ENCODE measurements at regions not wholly inside any gene's neighbourhood (a gene's known extent, or its start where the extent isn't known, plus 50 kb on each side); places are given as distances from the start of the nearest gene placed in this dataset.

- TF ChIP-seq CUX1 (IDR thresholded peaks at IDR 0.05; ENCODE audit: insufficient replicate concordance, low read depth, low read length) (no peak), PAX8 (IDR thresholded peaks at IDR 0.05) (no peak), CHD4 (IDR thresholded peaks at IDR 0.05) (no peak), MEF2A (IDR thresholded peaks at IDR 0.05; ENCODE audit: insufficient read depth, low read depth, low read length) (no peak), ZBED1 (IDR thresholded peaks at IDR 0.05; ENCODE audit: borderline replicate concordance) (no peak), KAT2A (conservative IDR thresholded peaks at IDR 0.05; ENCODE audit: control insufficient read depth, low read depth, low read length) (no peak), PBX3 (IDR thresholded peaks at IDR 0.05; ENCODE audit: insufficient replicate concordance, low read depth, low read length) (no peak), MYC (IDR thresholded peaks at IDR 0.05; ENCODE audit: insufficient read depth, insufficient read length, insufficient replicate concordance, low read length, severe bottlenecking) (no peak), SREBF1 (IDR thresholded peaks at IDR 0.05; ENCODE audit: low read length) (no peak), CTCF (IDR thresholded peaks at IDR 0.05 in 2 of 3, conservative IDR thresholded peaks at IDR 0.05 in 1 of 3; ENCODE audit: control insufficient read depth in 2 of 3, extremely low read depth in 1 of 3, insufficient read depth in 1 of 3, low read depth in 3 of 3, low read length in 3 of 3) (no peak), RFX5 (IDR thresholded peaks at IDR 0.05; ENCODE audit: low read depth, low read length) (no peak), YY1 (IDR thresholded peaks at IDR 0.05; ENCODE audit: low read depth, low read length) (no peak)
- Histone ChIP-seq H3K4me1 (ENCODE audit: control insufficient read depth, insufficient read depth, low read length) (no peaks in the 10 kb centered on the region), H3K9me3 (replicated peaks; ENCODE audit: control insufficient read depth, insufficient read depth, low read length) (no peaks in the 10 kb centered on the region; the same call in 2 of the 3 replicates), H3K4me3 (no peak overlapping the region), H3K27me3 (replicated peaks in 1 of 2; ENCODE audit: control insufficient read depth in 2 of 2, insufficient read depth in 2 of 2, low read length in 1 of 2) (no peaks in the 10 kb centered on the region), H3K27ac (ENCODE audit: control insufficient read depth, insufficient read depth) (no peak overlapping the region), H3K4me2 (ENCODE audit: control insufficient read depth, insufficient read depth) (no peak overlapping the region), H3K79me2 (ENCODE audit: control insufficient read depth, insufficient read depth, low read length) (no peaks in the 10 kb centered on the region), H4K20me1 (ENCODE audit: control insufficient read depth, insufficient read depth) (no peaks in the 10 kb centered on the region), H2AFZ (ENCODE audit: control insufficient read depth, low read depth, low read length) (no peak overlapping the region), H3K36me3 (ENCODE audit: control insufficient read depth in 2 of 2, insufficient read depth in 2 of 2, low read length in 1 of 2) (no peaks in the 10 kb centered on the region), H3K9ac (ENCODE audit: control insufficient read depth, insufficient read depth, low read length) (no peak overlapping the region)
- RAD21 ChIA-PET (ENCODE audit: unreplicated experiment): no interaction called here
- SMC1A ChIA-PET (ENCODE audit: uncharacterized antibody, unreplicated experiment): no interaction called here
- CTCF ChIA-PET: no interaction called here
- no peak for DNase-seq (ENCODE audit: low read depth, low spot score)
- POLR2A ChIA-PET: no interaction called here
- ATAC-seq: no peak
- in situ Hi-C loops (cut with MboI): no loop called here
- BruUV-seq (replicated peaks): no TSS peak
- 85% methylated on average over 8 of the region's 36 CpGs for WGBS (ENCODE audit: insufficient coverage, insufficient replicate concordance, low lambda C conversion rate, missing lambda C conversion rate)
- intact Hi-C loops (cut with micrococcal nuclease; ENCODE audit: unreplicated experiment): no loop called here
- no peak for FAIRE-seq
Observed at GRCh38 chr7:56174346-56174874, 58.2 kb upstream of the NUPR2 start.

All from GM12878 (cell line).